H9 (cell line): ENCODE measurements at regions not wholly inside any gene's neighbourhood (a gene's known extent, or its start where the extent isn't known, plus 50 kb on each side); places are given as distances from the start of the nearest gene placed in this dataset.
A peak's percentile ranks its signal among the peaks of the same experiment; 100 is the strongest.

Experiments used
- DNase-seq: peaks from one replicate; pipeline ENCODE4 v3.0.0-alpha.2; 2017
- H2AFZ ChIP-seq: one replicate; pipeline ENCODE4 v1.6.1; 2013; ENCODE audit warnings: mild to moderate bottlenecking, low read length, control low read depth, moderate library complexity
- H2AK5ac ChIP-seq: 2 replicates; pipeline ENCODE4 v1.6.1; 2013; ENCODE audit warnings: low read length, control low read depth, mixed read lengths; ENCODE audit not compliant: insufficient read length
- H2BK120ac ChIP-seq: one replicate; pipeline ENCODE4 v1.6.1; 2013; ENCODE audit warnings: low read depth, mild to moderate bottlenecking, low read length, control low read depth, inconsistent platforms; ENCODE audit not compliant: poor library complexity, severe bottlenecking
- H2BK12ac ChIP-seq: 2 replicates; pipeline ENCODE4 v1.6.1; 2013; ENCODE audit warnings: low read length, control low read depth, mixed read lengths, low read depth; ENCODE audit not compliant: insufficient read length
- H2BK15ac ChIP-seq: 2 replicates; pipeline ENCODE4 v1.6.1; 2013; ENCODE audit warnings: low read depth, low read length, control low read depth
- H2BK20ac ChIP-seq: one replicate; pipeline ENCODE4 v1.6.1; 2013; ENCODE audit warnings: low read depth, mild to moderate bottlenecking, low read length, control low read depth, inconsistent platforms; ENCODE audit not compliant: poor library complexity, severe bottlenecking
- H2BK5ac ChIP-seq: 2 replicates; pipeline ENCODE4 v1.6.1; 2013; ENCODE audit warnings: low read length, control low read depth, mixed read lengths; ENCODE audit not compliant: insufficient read length
- H3K14ac ChIP-seq: 2 replicates; pipeline ENCODE4 v1.6.1; 2013; ENCODE audit warnings: low read length, control low read depth; ENCODE audit not compliant: insufficient read depth
- H3K18ac ChIP-seq: 2 replicates; pipeline ENCODE4 v1.6.1; 2013; ENCODE audit warnings: low read depth, mild to moderate bottlenecking, mixed read lengths, low read length, control low read depth; ENCODE audit not compliant: insufficient read length
- H3K23ac ChIP-seq: 2 replicates; pipeline ENCODE4 v1.6.1; 2013; ENCODE audit warnings: low read length, control low read depth, mixed read lengths, low read depth; ENCODE audit not compliant: insufficient read length
- H3K23me2 ChIP-seq: 2 replicates; pipeline ENCODE4 v1.6.1; 2013; ENCODE audit warnings: low read depth, mild to moderate bottlenecking, mixed read lengths, low read length, control low read depth; ENCODE audit not compliant: insufficient read length, poor library complexity, severe bottlenecking
- H3K27ac ChIP-seq: 2 replicates; pipeline ENCODE4 v1.5.1; 2013; ENCODE audit warnings: low read length, control low read depth, mixed read lengths, low read depth; ENCODE audit not compliant: insufficient read length
- H3K27me3 ChIP-seq: 2 replicates; pipeline ENCODE4 v1.6.1; 2013; ENCODE audit warnings: low read length, control low read depth, inconsistent platforms; ENCODE audit not compliant: insufficient read depth
- H3K4ac ChIP-seq: 2 replicates; pipeline ENCODE4 v1.6.1; 2013; ENCODE audit warnings: low read depth, mild to moderate bottlenecking, control low read depth, inconsistent platforms, low read length, moderate library complexity
- H3K4me1 ChIP-seq: 2 replicates; pipeline ENCODE4 v1.6.1; 2013; ENCODE audit warnings: low read length, control low read depth, inconsistent platforms; ENCODE audit not compliant: insufficient read depth
- H3K4me2 ChIP-seq: 2 replicates; pipeline ENCODE4 v1.6.1; 2013; ENCODE audit warnings: low read length, control low read depth, mixed read lengths; ENCODE audit not compliant: insufficient read length, insufficient read depth
- H3K56ac ChIP-seq: 2 replicates; pipeline ENCODE4 v1.6.1; 2013; ENCODE audit warnings: low read depth, mild to moderate bottlenecking, mixed read lengths, low read length, control low read depth; ENCODE audit not compliant: insufficient read length
- H3K79me1 ChIP-seq: 2 replicates; pipeline ENCODE4 v1.6.1; 2013; ENCODE audit warnings: low read depth, mild to moderate bottlenecking, moderate library complexity, low read length, control low read depth, inconsistent platforms; ENCODE audit not compliant: insufficient read depth, poor library complexity, severe bottlenecking
- H3K79me2 ChIP-seq: 2 replicates; pipeline ENCODE4 v1.6.1; 2013; ENCODE audit warnings: low read length, control low read depth, inconsistent platforms; ENCODE audit not compliant: insufficient read depth
- H3K9ac ChIP-seq: 2 replicates; pipeline ENCODE4 v1.6.1; 2013; ENCODE audit warnings: low read length, control low read depth, mixed read lengths; ENCODE audit not compliant: insufficient read length; ENCODE audit errors: extremely low read depth
- H3K9me3 ChIP-seq: one replicate; pipeline ENCODE4 v1.6.1; 2013; ENCODE audit warnings: low read depth, low read length, inconsistent platforms; ENCODE audit not compliant: control insufficient read depth
- H3T11ph ChIP-seq: one replicate; pipeline ENCODE4 v1.6.1; 2013; ENCODE audit warnings: mild to moderate bottlenecking, low read length, control low read depth, inconsistent platforms
- H4K20me1 ChIP-seq: one replicate; pipeline ENCODE4 v1.6.1; 2013; ENCODE audit not compliant: control insufficient read depth, insufficient read length, insufficient read depth
- H4K5ac ChIP-seq: 2 replicates; pipeline ENCODE4 v1.6.1; 2013; ENCODE audit warnings: low read depth, mild to moderate bottlenecking, mixed read lengths, low read length, control low read depth; ENCODE audit not compliant: insufficient read length
- H4K8ac ChIP-seq: replicated peaks from 2 replicates; pipeline ENCODE4 v1.6.1; 2013; ENCODE audit warnings: low read length, control low read depth, mixed read lengths, low read depth; ENCODE audit not compliant: insufficient read length
- H4K91ac ChIP-seq: 2 replicates; pipeline ENCODE4 v1.6.1; 2013; ENCODE audit warnings: low read depth, mild to moderate bottlenecking, moderate library complexity, mixed read lengths, low read length, control low read depth; ENCODE audit not compliant: insufficient read length
- H3K27ac Mint-ChIP-seq, 3 experiments: 2 replicates in 2 of 3; 3 replicates in 1 of 3; pipeline ENCODE4 v1.8.0; 2020 to 2021; ENCODE audit warnings: mixed read lengths in 3 of 3, mild to moderate bottlenecking in 1 of 3, moderate library complexity in 1 of 3
- H3K27me3 Mint-ChIP-seq: 2 replicates; pipeline ENCODE4 v1.8.0; 2021; ENCODE audit warnings: low read depth, mild to moderate bottlenecking, moderate library complexity, mixed read lengths
- H3K36me3 Mint-ChIP-seq, 3 experiments: 2 replicates in 2 of 3; 3 replicates in 1 of 3; pipeline ENCODE4 v1.8.0; 2020 to 2021; ENCODE audit warnings: low read depth in 3 of 3, mixed read lengths in 3 of 3; ENCODE audit not compliant: insufficient read depth in 1 of 3
- H3K4me1 Mint-ChIP-seq, 2 experiments: 2 replicates each; pipeline ENCODE4 v1.8.0; 2020; ENCODE audit warnings: mixed read lengths in 2 of 2
- H3K4me3 Mint-ChIP-seq, 2 experiments: 2 replicates in 1 of 2; 3 replicates in 1 of 2; pipeline ENCODE4 v1.8.0; 2020 to 2021; ENCODE audit warnings: mild to moderate bottlenecking in 2 of 2, mixed read lengths in 2 of 2, moderate library complexity in 1 of 2
- H3K9me3 Mint-ChIP-seq, 2 experiments: 2 replicates in 1 of 2; 3 replicates in 1 of 2; pipeline ENCODE4 v1.8.0; 2020; ENCODE audit warnings: mild to moderate bottlenecking in 2 of 2, mixed read lengths in 2 of 2, moderate library complexity in 1 of 2
- CTCF ChIP-seq: fragments of 200-600 bp; sonication (generic); conservative IDR thresholded peaks from 3 replicates; pipeline ENCODE4 v1.8.0; 2021; ENCODE audit warnings: antibody characterized with exemption, mild to moderate bottlenecking
- WGBS: extraction: QIAGEN DNeasy Blood & Tissue Kit; methylation state at CpG from one replicate; pipeline ENCODE4 v1.1.7; 2013; ENCODE audit warnings: missing lambda C conversion rate, low lambda C conversion rate, mixed read lengths; ENCODE audit not compliant: insufficient read length; ENCODE audit errors: extremely low coverage; 5-methylcytosine and 5-hydroxymethylcytosine counted together

GRCh38 chr15:96072821-96073220 is 257.7 kb upstream of the NR2F2 start:
- Histone ChIP-seq H3K18ac (no peak overlapping the region), H2AK5ac (no peak overlapping the region), H3K4ac (no peak overlapping the region), H3K9ac (no peak overlapping the region), H4K20me1 (no peaks in the 10 kb centered on the region), H3K27ac (no peak overlapping the region), H3T11ph (no peak overlapping the region), H3K23ac (no peak overlapping the region), H3K79me2 (no peaks in the 10 kb centered on the region), H3K56ac (no peak overlapping the region), H2AFZ (no peak overlapping the region), H2BK120ac (no peak overlapping the region), H3K79me1 (no peaks in the 10 kb centered on the region), H2BK15ac (no peak overlapping the region), H3K4me1 (no peaks in the 10 kb centered on the region), H3K14ac (no peak overlapping the region), H2BK5ac (no peak overlapping the region), H2BK12ac (no peak overlapping the region), H3K4me2 (no peak overlapping the region), H3K9me3 (no peaks in the 10 kb centered on the region), H3K23me2 (no peaks in the 10 kb centered on the region), H4K91ac (no peak overlapping the region), H2BK20ac (no peak overlapping the region), H4K8ac (no peak overlapping the region), H3K27me3 (0 out of 2 replicates have a peak, but pooled peaks cover 4% of the 10 kb centered on the region), H4K5ac (no peak overlapping the region)
- peaks cover 57% of the 10 kb centered on the region for H3K27me3 Mint-ChIP-seq
- H3K4me3 Mint-ChIP-seq: no peak overlapping the region
- no peak for DNase-seq
- TF ChIP-seq CTCF: peak; percentile 24; the same call in 2 of the 3 replicates
- H3K4me1 Mint-ChIP-seq: no peaks in the 10 kb centered on the region
- WGBS: no CpG with 5 or more reads among the region's 2 CpGs
- H3K27ac Mint-ChIP-seq: no peak overlapping the region
- H3K9me3 Mint-ChIP-seq: no peaks in the 10 kb centered on the region
- no peaks in the 10 kb centered on the region for H3K36me3 Mint-ChIP-seq
